DND-41 (cell line): ENCODE measurements at regions not wholly inside any gene's neighbourhood (a gene's known extent, or its start where the extent isn't known, plus 50 kb on each side); places are given as distances from the start of the nearest gene placed in this dataset.

ENCODE experiments used
- ATAC-seq: fragments of 200-7000 bp; cut with Tn5 transposase; 3 replicates; pipeline ENCODE4 v1.9.1; 2021; ENCODE audit warnings: low read depth; ENCODE audit not compliant: insufficient read depth
- DNase-seq: peaks from one replicate; pipeline ENCODE4 v3.0.0-alpha.2; 2020
- H2AFZ ChIP-seq: 2 replicates; pipeline ENCODE4 v1.6.0; 2012; ENCODE audit warnings: low read depth, low read length
- H3K27ac ChIP-seq: 2 replicates; pipeline ENCODE4 v1.5.1; 2012; ENCODE audit warnings: low read length, inconsistent platforms
- H3K27me3 ChIP-seq: fragments of 200-600 bp; sonication (generic); 2 replicates; pipeline ENCODE4 v1.6.0; 2012; ENCODE audit warnings: low read length, mild to moderate bottlenecking, inconsistent platforms; ENCODE audit not compliant: insufficient read depth, poor library complexity
- H3K36me3 ChIP-seq: 2 replicates; pipeline ENCODE4 v1.5.1; 2012; ENCODE audit warnings: low read length, inconsistent platforms; ENCODE audit not compliant: insufficient read depth
- H3K4me1 ChIP-seq: 2 replicates; pipeline ENCODE4 v1.5.1; 2012; ENCODE audit warnings: mild to moderate bottlenecking, low read length; ENCODE audit not compliant: insufficient read depth
- H3K4me2 ChIP-seq: 2 replicates; pipeline ENCODE4 v1.6.0; 2012; ENCODE audit warnings: mild to moderate bottlenecking, moderate library complexity, low read length, inconsistent platforms; ENCODE audit not compliant: insufficient read depth
- H3K4me3 ChIP-seq, 2 experiments: fragments of 200-600 bp in 1 of 2; shearing (Covaris generic) in 1 of 2; 2 replicates each; pipeline ENCODE4 v1.5.1; 2012 to 2016; ENCODE audit warnings: inconsistent platforms in 2 of 2, low read length in 2 of 2, mild to moderate bottlenecking in 2 of 2, low read depth in 1 of 2, moderate library complexity in 1 of 2
- H3K79me2 ChIP-seq: 2 replicates; pipeline ENCODE4 v1.6.0; 2012; ENCODE audit warnings: low read length, inconsistent platforms; ENCODE audit not compliant: insufficient read depth
- H3K9ac ChIP-seq: 2 replicates; pipeline ENCODE4 v1.6.0; 2012; ENCODE audit warnings: low read depth, mild to moderate bottlenecking, inconsistent platforms, low read length, moderate library complexity
- H3K9me3 ChIP-seq: 2 replicates; pipeline ENCODE4 v1.5.1; 2012; ENCODE audit warnings: low read length, moderate library complexity, mild to moderate bottlenecking, inconsistent platforms; ENCODE audit not compliant: insufficient read depth, severe bottlenecking
- H4K20me1 ChIP-seq: 2 replicates; pipeline ENCODE4 v1.6.0; 2012; ENCODE audit warnings: low read length; ENCODE audit not compliant: insufficient read depth
- EZH2 ChIP-seq: IDR thresholded peaks from 3 replicates; pipeline ENCODE4 v1.6.1; 2012; ENCODE audit warnings: borderline replicate concordance, low read depth, mild to moderate bottlenecking, moderate library complexity, low read length, inconsistent platforms; ENCODE audit not compliant: severe bottlenecking
- TF ChIP-seq, protein P1 (sequence below): IDR thresholded peaks from 2 replicates; pipeline ENCODE4 v1.5.1; 2012; ENCODE audit warnings: borderline replicate concordance, low read length, moderate library complexity, mild to moderate bottlenecking; ENCODE audit not compliant: poor library complexity, severe bottlenecking; ENCODE audit errors: extremely low read depth

DNA sequence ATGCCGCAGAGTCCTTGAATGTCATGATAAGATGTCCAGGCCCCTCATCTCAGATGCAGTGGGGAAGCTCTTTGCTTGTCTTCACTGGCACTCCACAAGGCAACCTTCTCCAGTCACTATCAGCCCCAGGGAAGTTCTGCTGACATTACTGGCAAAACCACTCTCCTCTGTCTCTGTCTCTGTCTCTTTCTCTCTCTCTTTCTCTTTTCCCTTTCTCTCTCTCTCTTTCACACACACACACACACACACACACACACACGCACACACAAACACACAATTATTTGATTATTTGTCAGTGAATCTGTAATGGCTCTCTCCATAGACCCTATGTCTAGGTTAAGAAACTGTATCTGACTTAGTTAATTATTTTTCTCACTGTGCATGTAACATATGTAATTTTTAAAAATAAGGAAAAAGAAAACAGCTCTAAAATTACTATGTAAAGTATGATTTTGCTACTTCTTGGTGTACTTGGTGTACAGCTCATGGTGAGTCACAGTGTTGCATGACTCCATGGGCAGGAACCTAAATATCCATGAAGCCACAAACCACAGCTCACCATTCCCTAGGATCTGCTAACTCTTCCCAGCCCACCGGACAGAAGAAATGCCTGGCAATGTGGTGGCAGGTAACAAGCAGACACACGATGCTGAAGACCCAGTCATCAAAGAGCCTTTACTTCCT lies 594.9 kb upstream of the ID2 start:
- no peak for TF ChIP-seq EZH2
- TF ChIP-seq, protein P1, sequence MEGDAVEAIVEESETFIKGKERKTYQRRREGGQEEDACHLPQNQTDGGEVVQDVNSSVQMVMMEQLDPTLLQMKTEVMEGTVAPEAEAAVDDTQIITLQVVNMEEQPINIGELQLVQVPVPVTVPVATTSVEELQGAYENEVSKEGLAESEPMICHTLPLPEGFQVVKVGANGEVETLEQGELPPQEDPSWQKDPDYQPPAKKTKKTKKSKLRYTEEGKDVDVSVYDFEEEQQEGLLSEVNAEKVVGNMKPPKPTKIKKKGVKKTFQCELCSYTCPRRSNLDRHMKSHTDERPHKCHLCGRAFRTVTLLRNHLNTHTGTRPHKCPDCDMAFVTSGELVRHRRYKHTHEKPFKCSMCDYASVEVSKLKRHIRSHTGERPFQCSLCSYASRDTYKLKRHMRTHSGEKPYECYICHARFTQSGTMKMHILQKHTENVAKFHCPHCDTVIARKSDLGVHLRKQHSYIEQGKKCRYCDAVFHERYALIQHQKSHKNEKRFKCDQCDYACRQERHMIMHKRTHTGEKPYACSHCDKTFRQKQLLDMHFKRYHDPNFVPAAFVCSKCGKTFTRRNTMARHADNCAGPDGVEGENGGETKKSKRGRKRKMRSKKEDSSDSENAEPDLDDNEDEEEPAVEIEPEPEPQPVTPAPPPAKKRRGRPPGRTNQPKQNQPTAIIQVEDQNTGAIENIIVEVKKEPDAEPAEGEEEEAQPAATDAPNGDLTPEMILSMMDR = no peak
- peaks cover 7% of the 10 kb centered on the region for H3K4me1 ChIP-seq
- H3K27me3 ChIP-seq = no peaks in the 10 kb centered on the region
- no peaks in the 10 kb centered on the region for H4K20me1 ChIP-seq
- DNase-seq = no peak
- no peaks in the 10 kb centered on the region for H3K36me3 ChIP-seq
- H3K4me2 ChIP-seq = no peak overlapping the region
- no peaks in the 10 kb centered on the region for H3K9me3 ChIP-seq
- no peaks in the 10 kb centered on the region for H3K79me2 ChIP-seq
- H3K27ac ChIP-seq = no peak overlapping the region
- no peak overlapping the region for H2AFZ ChIP-seq
- no peak overlapping the region for H3K4me3 ChIP-seq
- ATAC-seq = no peak
- no peak overlapping the region for H3K9ac ChIP-seq

DNA sequence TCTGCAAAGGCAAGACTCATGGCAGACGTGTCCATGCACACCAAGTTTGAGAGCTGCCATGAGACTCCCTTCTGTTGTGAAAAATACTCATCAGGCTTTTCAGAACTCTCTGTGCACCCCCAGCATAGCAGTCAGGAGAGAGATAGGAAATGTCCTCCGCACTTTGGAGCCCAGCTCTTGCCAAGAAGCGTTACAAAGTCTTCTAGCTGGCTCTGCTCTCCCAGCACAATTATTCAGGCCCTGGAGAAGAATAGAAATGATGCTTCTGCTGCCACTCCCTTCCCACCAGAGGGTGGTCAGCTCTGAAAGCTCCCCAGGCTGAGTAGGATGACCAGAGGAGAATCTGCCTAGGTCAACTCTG lies 594.4 kb upstream of the ID2 start:
- H3K79me2 ChIP-seq = no peaks in the 10 kb centered on the region
- H3K27me3 ChIP-seq = no peaks in the 10 kb centered on the region
- no peak for TF ChIP-seq EZH2
- TF ChIP-seq, protein P1 = no peak
- H3K36me3 ChIP-seq = no peaks in the 10 kb centered on the region
- no peak overlapping the region for H3K4me2 ChIP-seq
- H2AFZ ChIP-seq = no peak overlapping the region
- H3K27ac ChIP-seq = no peak overlapping the region
- H4K20me1 ChIP-seq = no peaks in the 10 kb centered on the region
- H3K9ac ChIP-seq = no peak overlapping the region
- DNase-seq (no peak), ATAC-seq (no peak)
- H3K4me3 ChIP-seq = no peak overlapping the region
- peaks cover 7% of the 10 kb centered on the region for H3K4me1 ChIP-seq
- H3K9me3 ChIP-seq = no peaks in the 10 kb centered on the region

DNA sequence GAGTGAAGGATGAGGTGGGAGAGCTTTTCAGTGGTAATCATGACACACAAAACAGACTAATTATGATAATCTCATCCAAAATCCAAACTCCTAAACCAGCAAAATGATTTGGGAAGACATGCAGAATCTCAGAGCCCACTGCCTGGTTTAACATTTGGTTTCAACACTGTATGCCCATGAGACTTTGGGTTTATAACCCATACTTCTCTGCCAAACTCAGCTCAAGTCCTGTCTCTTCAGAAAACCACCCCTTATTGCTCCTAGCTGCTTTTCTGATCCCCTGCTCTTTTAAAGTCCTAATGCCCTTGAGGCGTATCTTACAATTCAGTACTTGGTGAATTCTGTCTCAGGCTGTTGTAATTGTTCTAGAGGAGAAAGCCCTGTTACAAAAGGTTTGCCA lies 593.0 kb upstream of the ID2 start:
- H3K79me2 ChIP-seq = no peaks in the 10 kb centered on the region
- H3K4me3 ChIP-seq = no peak overlapping the region
- no peak overlapping the region for H3K27ac ChIP-seq
- no peak for ATAC-seq
- DNase-seq = no peak
- H3K4me2 ChIP-seq = no peak overlapping the region
- H3K36me3 ChIP-seq = no peaks in the 10 kb centered on the region
- H3K27me3 ChIP-seq = no peaks in the 10 kb centered on the region
- H3K9me3 ChIP-seq = no peaks in the 10 kb centered on the region
- no peak overlapping the region for H3K9ac ChIP-seq
- TF ChIP-seq, protein P1 = no peak
- no peak for TF ChIP-seq EZH2
- no peak overlapping the region for H2AFZ ChIP-seq
- H3K4me1 ChIP-seq = peaks cover 7% of the 10 kb centered on the region
- no peaks in the 10 kb centered on the region for H4K20me1 ChIP-seq
